Endothelial cell (in vitro differentiated cells): ENCODE measurements at regions not wholly inside any gene's neighbourhood (a gene's known extent, or its start where the extent isn't known, plus 50 kb on each side); places are given as distances from the start of the nearest gene placed in this dataset.

ENCODE experiments used
- DNase-seq: peaks from one replicate; pipeline ENCODE4 v3.0.0; 2021; ENCODE audit warnings: low spot score
- H3K27ac Mint-ChIP-seq: one replicate; pipeline ENCODE4 v1.8.0; 2021; ENCODE audit warnings: mixed read lengths, inconsistent platforms; ENCODE audit not compliant: unreplicated experiment
- H3K27me3 Mint-ChIP-seq: one replicate; pipeline ENCODE4 v1.8.0; 2021; ENCODE audit warnings: mild to moderate bottlenecking, moderate library complexity, mixed read lengths, inconsistent platforms; ENCODE audit not compliant: unreplicated experiment
- H3K36me3 Mint-ChIP-seq: one replicate; pipeline ENCODE4 v1.8.0; 2021; ENCODE audit warnings: mild to moderate bottlenecking, low read depth, mixed read lengths, inconsistent platforms; ENCODE audit not compliant: unreplicated experiment
- H3K4me1 Mint-ChIP-seq: one replicate; pipeline ENCODE4 v1.8.0; 2021; ENCODE audit warnings: mild to moderate bottlenecking, mixed read lengths, inconsistent platforms; ENCODE audit not compliant: unreplicated experiment
- H3K4me3 Mint-ChIP-seq: one replicate; pipeline ENCODE4 v1.8.0; 2021; ENCODE audit warnings: mild to moderate bottlenecking, mixed read lengths, inconsistent platforms; ENCODE audit not compliant: unreplicated experiment
- H3K9me3 Mint-ChIP-seq: one replicate; pipeline ENCODE4 v1.8.0; 2021; ENCODE audit warnings: mixed read lengths, inconsistent platforms; ENCODE audit not compliant: unreplicated experiment
- CTCF ChIP-seq: fragments of 200-600 bp; sonication (generic); IDR thresholded peaks from one replicate; pipeline ENCODE4 v1.5.0; 2021; ENCODE audit warnings: antibody characterized with exemption; ENCODE audit not compliant: unreplicated experiment

- DNase-seq, result no peak
- no peak for TF ChIP-seq CTCF
- Mint-ChIP-seq H3K4me1 (no peaks in the 10 kb centered on the region), H3K36me3 (no peaks in the 10 kb centered on the region), H3K4me3 (no peak overlapping the region), H3K9me3 (no peaks in the 10 kb centered on the region), H3K27me3 (peaks cover 2% of the 10 kb centered on the region), H3K27ac (no peak overlapping the region)
These were observed 160.5 kb downstream of the ACTL8 start for GRCh38 chr1:17915511-17916197.

- no peak overlapping the region for H3K4me3 Mint-ChIP-seq
These were observed 161.6 kb downstream of the ACTL8 start for GRCh38 chr1:17916702-17917101.

GRCh38 chr1:17919525-17920439, 164.6 kb downstream of the ACTL8 start:
- H3K4me3 Mint-ChIP-seq, result no peak overlapping the region
- H3K27me3 Mint-ChIP-seq, result peaks cover 4% of the 10 kb centered on the region
- DNase-seq, result peak; percentile 64
- H3K27ac Mint-ChIP-seq, result no peak overlapping the region
- no peak for TF ChIP-seq CTCF
- H3K4me1 Mint-ChIP-seq, result peaks cover 7% of the 10 kb centered on the region
- no peaks in the 10 kb centered on the region for H3K36me3 Mint-ChIP-seq
- H3K9me3 Mint-ChIP-seq, result no peaks in the 10 kb centered on the region

More at GRCh38 chr1:17916702-17917101, 161.6 kb downstream of the ACTL8 start:
- Mint-ChIP-seq H3K27ac (no peak overlapping the region), H3K36me3 (no peaks in the 10 kb centered on the region), H3K9me3 (no peaks in the 10 kb centered on the region), H3K4me1 (no peaks in the 10 kb centered on the region), H3K27me3 (peaks cover 2% of the 10 kb centered on the region)
- DNase-seq, result no peak
- no peak for TF ChIP-seq CTCF

GRCh38 chr1:17920881-17921640, 165.9 kb downstream of the ACTL8 start:
- peaks cover 15% of the 10 kb centered on the region for H3K4me1 Mint-ChIP-seq
- H3K4me3 Mint-ChIP-seq, result no peak overlapping the region
- no peaks in the 10 kb centered on the region for H3K9me3 Mint-ChIP-seq
- H3K36me3 Mint-ChIP-seq, result no peaks in the 10 kb centered on the region
- DNase-seq, result no peak
- no peak for TF ChIP-seq CTCF
- no peak overlapping the region for H3K27ac Mint-ChIP-seq
- peaks cover 2% of the 10 kb centered on the region for H3K27me3 Mint-ChIP-seq
